ENCODE measurements at regions not wholly inside any gene's neighbourhood (a gene's known extent, or its start where the extent isn't known, plus 50 kb on each side); places are given as distances from the start of the nearest gene placed in this dataset.

DNA sequence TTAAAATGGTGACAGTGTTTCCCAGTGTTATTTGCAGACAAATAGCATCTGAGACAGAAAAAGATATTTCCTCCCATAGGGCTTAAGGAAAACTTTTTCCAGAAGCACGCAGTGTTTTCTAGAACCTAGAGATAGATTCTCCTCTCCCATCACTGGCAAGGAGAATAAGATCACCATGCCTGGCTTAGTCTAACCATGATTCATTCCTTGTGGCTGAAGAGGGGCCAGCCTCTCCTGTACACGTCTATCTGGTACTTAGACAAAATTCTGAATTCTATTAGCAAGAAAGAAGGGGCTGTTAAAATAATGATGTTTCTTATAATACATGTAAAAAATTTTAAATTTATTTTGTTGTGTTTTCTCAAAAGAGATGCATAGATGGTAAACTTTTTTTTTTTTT is 296.1 kb upstream of the LDB2 start:
- no peak overlapping the region for H3K27ac ChIP-seq
- H3K36me3 ChIP-seq = no peaks in the 10 kb centered on the region
- TF ChIP-seq CTCF (IDR thresholded peaks at IDR 0.05) = no peak
- no peak for DNase-seq
- H3K4me3 ChIP-seq = no peak overlapping the region
- no peaks in the 10 kb centered on the region for H3K9me3 ChIP-seq
- peaks cover 0 to 17% (median 2%) of the 10 kb centered on the region in 4 donors for H3K4me1 ChIP-seq
- intact Hi-C loops (cut with DNase I; ENCODE audit: low total_unique reads) = no loop called here
- H3K27me3 ChIP-seq = no peaks in the 10 kb centered on the region

GRCh38 chr4:17189759-17190158 is 291.3 kb upstream of the LDB2 start:
- H3K9me3 ChIP-seq = no peaks in the 10 kb centered on the region
- no peak overlapping the region for H3K27ac ChIP-seq
- H3K4me1 ChIP-seq = peaks cover 0 to 46% (median 8%) of the 10 kb centered on the region in 4 donors
- no peak for TF ChIP-seq CTCF (IDR thresholded peaks at IDR 0.05)
- H3K4me3 ChIP-seq = no peak overlapping the region
- no peaks in the 10 kb centered on the region for H3K36me3 ChIP-seq
- intact Hi-C loops (cut with DNase I; ENCODE audit: low total_unique reads) = no loop called here
- no peaks in the 10 kb centered on the region for H3K27me3 ChIP-seq
- no peak for DNase-seq

DNA sequence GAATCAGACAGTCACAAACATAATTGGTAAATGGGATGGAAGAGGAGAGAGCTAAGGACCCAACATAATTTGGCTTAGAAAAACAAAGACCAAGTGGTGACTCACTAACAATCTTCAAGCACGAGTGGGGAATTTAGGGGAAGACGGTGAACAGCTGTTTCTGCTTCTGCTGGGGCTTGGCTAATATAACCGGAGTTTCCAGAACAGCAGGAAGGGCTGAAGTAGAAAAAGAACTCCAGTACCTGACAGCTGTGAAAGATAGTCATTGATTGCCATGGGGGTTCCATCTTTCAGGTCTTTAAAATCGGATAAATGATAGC is 290.9 kb upstream of the LDB2 start:
- Histone ChIP-seq H3K9me3 (no peaks in the 10 kb centered on the region), H3K27me3 (no peaks in the 10 kb centered on the region), H3K36me3 (no peaks in the 10 kb centered on the region), H3K4me3 (no peak overlapping the region), H3K27ac (no peak overlapping the region), H3K4me1 (peaks cover 0 to 46% (median 8%) of the 10 kb centered on the region in 4 donors)
- TF ChIP-seq CTCF (IDR thresholded peaks at IDR 0.05) = no peak
- DNase-seq = no peak
- intact Hi-C loops (cut with DNase I; ENCODE audit: low total_unique reads) = no loop called here

DNA sequence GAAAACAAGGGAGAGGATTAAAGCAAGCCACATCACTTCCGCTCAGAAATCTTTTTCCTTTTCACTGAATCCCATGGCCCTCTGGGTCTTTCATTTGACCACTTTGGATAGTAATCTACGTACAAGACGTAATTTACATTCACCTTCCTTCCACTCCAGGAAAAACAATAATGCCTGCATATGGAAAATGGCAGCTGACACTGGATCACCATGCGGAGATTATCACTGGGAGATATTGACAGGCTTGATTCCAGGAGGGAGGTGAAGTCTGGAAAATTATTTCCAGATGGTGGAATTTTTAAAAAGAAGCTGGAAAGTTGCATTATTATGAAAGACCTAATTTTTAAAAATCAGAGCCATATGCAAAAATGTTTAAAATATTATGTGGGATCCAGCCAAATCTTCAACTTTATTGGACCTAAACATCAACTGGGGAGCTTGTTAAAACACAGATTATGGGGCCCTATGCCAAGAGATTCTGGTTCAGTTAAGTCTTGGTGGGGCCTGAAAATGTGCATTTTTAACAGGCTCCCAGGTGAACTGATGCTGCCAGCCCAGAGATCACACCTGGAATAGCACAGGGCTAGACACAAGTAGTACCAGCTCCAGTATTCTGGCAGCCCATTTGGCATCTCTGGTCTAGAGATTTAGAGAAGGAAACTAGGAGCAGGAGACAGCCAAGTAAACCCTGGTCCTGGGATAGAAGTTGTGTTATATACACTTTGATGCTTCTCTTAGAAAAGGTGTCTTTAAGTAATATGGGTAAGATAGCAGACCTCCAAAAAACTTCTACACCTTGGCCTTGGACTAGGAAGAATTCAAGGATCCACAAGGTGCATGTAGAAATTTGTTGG is 290.3 kb upstream of the LDB2 start:
- Histone ChIP-seq H3K4me3 (no peak overlapping the region), H3K9me3 (no peaks in the 10 kb centered on the region), H3K27ac (no peak overlapping the region), H3K27me3 (no peaks in the 10 kb centered on the region), H3K36me3 (no peaks in the 10 kb centered on the region), H3K4me1 (peaks cover 0 to 46% (median 8%) of the 10 kb centered on the region in 4 donors)
- intact Hi-C loops (cut with DNase I; ENCODE audit: low total_unique reads) = no loop called here
- no peak for DNase-seq
- TF ChIP-seq CTCF (IDR thresholded peaks at IDR 0.05) = no peak

DNA sequence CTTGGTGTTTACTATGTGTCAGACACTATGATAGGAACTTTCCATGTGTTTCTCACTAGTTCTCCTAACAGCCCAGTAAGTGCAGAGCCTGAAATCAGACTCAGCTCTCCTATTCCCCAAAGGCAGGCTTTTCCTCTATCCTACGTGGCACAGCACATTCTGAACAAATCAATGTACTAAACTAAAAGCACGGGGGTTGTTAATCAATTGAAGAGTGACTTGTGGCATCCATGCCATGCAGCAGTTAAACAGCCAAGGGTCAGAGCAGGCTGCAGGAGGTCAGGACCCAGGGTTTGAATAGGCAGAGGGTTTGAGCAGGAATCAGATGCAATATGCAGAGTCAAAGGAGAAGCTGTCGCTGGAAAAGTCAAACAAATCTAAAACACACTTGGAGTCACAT is 289.7 kb upstream of the LDB2 start:
- H3K36me3 ChIP-seq = no peaks in the 10 kb centered on the region
- intact Hi-C loops (cut with DNase I; ENCODE audit: low total_unique reads) = no loop called here
- no peak overlapping the region for H3K4me3 ChIP-seq
- H3K4me1 ChIP-seq = peaks cover 0 to 46% (median 8%) of the 10 kb centered on the region in 4 donors
- DNase-seq = no peak
- H3K27ac ChIP-seq = no peak overlapping the region
- no peak for TF ChIP-seq CTCF (IDR thresholded peaks at IDR 0.05)
- no peaks in the 10 kb centered on the region for H3K9me3 ChIP-seq
- no peaks in the 10 kb centered on the region for H3K27me3 ChIP-seq

All from tibial artery (tissue), 4 donors.